ENCODE measurements at regions not wholly inside any gene's neighbourhood (a gene's known extent, or its start where the extent isn't known, plus 50 kb on each side); places are given as distances from the start of the nearest gene placed in this dataset.

- Histone ChIP-seq H3K18ac (ENCODE audit: extremely low read depth, low read length) (no peak overlapping the region), H3K14ac (ENCODE audit: insufficient read length) (no peak overlapping the region), H3K23me2 (ENCODE audit: low read depth, low read length) (no peaks in the 10 kb centered on the region), H3K4ac (replicated peaks; ENCODE audit: insufficient read length, low read depth, low read length) (no peak overlapping the region), H2BK120ac (replicated peaks; ENCODE audit: low read depth, low read length) (no peak overlapping the region), H3K27ac (ENCODE audit: low read depth, low read length) (no peak overlapping the region), H4K8ac (ENCODE audit: extremely low read depth, insufficient read depth, low read length) (no peak overlapping the region), H2BK20ac (ENCODE audit: low read length) (no peak overlapping the region), H2BK12ac (ENCODE audit: low read depth, low read length) (no peak overlapping the region), H4K20me1 (replicated peaks in 1 of 2; ENCODE audit: control insufficient read depth in 1 of 2, insufficient read depth in 2 of 2, low read length in 2 of 2) (no peaks in the 10 kb centered on the region), H2AFZ (ENCODE audit: low read length) (no peak overlapping the region), H3K23ac (ENCODE audit: insufficient read length) (no peak overlapping the region), H2AK5ac (ENCODE audit: low read depth, low read length) (no peak overlapping the region), H3K9me3 (ENCODE audit: insufficient read depth in 2 of 2, low read depth in 1 of 2, low read length in 1 of 2) (no peaks in the 10 kb centered on the region), H3K4me1 (replicated peaks in 1 of 4; ENCODE audit: control insufficient read depth in 3 of 4, insufficient read depth in 4 of 4, low read length in 3 of 4) (no peaks in the 10 kb centered on the region), H3K9ac (replicated peaks in 1 of 4; ENCODE audit: extremely low read depth in 1 of 4, low read depth in 3 of 4, low read length in 3 of 4) (no peak overlapping the region), H2BK15ac (ENCODE audit: low read length) (no peak overlapping the region), H3K56ac (replicated peaks; ENCODE audit: insufficient read length, low read depth, low read length) (no peak overlapping the region), H3K79me2 (ENCODE audit: control insufficient read depth in 1 of 2, insufficient read depth in 2 of 2, low read length in 2 of 2) (no peaks in the 10 kb centered on the region), H4K5ac (ENCODE audit: insufficient read length, low read depth, low read length) (no peak overlapping the region), H3K36me3 (ENCODE audit: control insufficient read depth in 2 of 4, insufficient read depth in 4 of 4, low read length in 3 of 4) (no peaks in the 10 kb centered on the region), H3K4me2 (ENCODE audit: insufficient read depth in 1 of 2, low read depth in 2 of 2, low read length in 2 of 2) (no peak overlapping the region), H3K79me1 (ENCODE audit: low read depth, low read length) (no peaks in the 10 kb centered on the region), H4K91ac (replicated peaks; ENCODE audit: insufficient read length, low read length) (no peak overlapping the region), H3K4me3 (ENCODE audit: extremely low read depth in 1 of 4, insufficient read depth in 2 of 4, low read depth in 3 of 4, low read length in 4 of 4) (no peak overlapping the region), H3K27me3 (replicated peaks in 1 of 4; ENCODE audit: control insufficient read depth in 3 of 4, extremely low read depth in 1 of 4, insufficient read depth in 3 of 4, low read length in 3 of 4) (no peaks in the 10 kb centered on the region), H2BK5ac (ENCODE audit: low read depth, low read length) (no peak overlapping the region)
- no peak for TF ChIP-seq ZNF274 (IDR thresholded peaks at IDR 0.05; ENCODE audit: borderline replicate concordance, extremely low read depth, low read length)
- TF ChIP-seq SUZ12 (IDR thresholded peaks at IDR 0.05; ENCODE audit: low read length) = no peak
- TF ChIP-seq RXRA (IDR thresholded peaks at IDR 0.05; ENCODE audit: insufficient read depth, low read depth, low read length) = no peak
- no peak for TF ChIP-seq MAX (IDR thresholded peaks at IDR 0.05)
- no peak for TF ChIP-seq EGR1 (IDR thresholded peaks at IDR 0.05; ENCODE audit: borderline replicate concordance, low read depth, low read length)
- TF ChIP-seq POLR2A (IDR thresholded peaks at IDR 0.05; ENCODE audit: control extremely low read depth in 1 of 2, low read depth in 2 of 2, low read length in 2 of 2) = no peak
- TF ChIP-seq TEAD4 (IDR thresholded peaks at IDR 0.05; ENCODE audit: low read depth, low read length) = no peak
- no peak for TF ChIP-seq JUND (IDR thresholded peaks at IDR 0.05; ENCODE audit: low read length)
- no peak for TF ChIP-seq E2F6 (IDR thresholded peaks at IDR 0.05)
- TF ChIP-seq SP2 (IDR thresholded peaks at IDR 0.05; ENCODE audit: low read length) = no peak
- no peak for TF ChIP-seq GABPA (IDR thresholded peaks at IDR 0.05; ENCODE audit: borderline replicate concordance, insufficient read depth, low read length)
- TF ChIP-seq TAF1 (IDR thresholded peaks at IDR 0.05; ENCODE audit: low read depth, low read length) = no peak
- DNase-seq (ENCODE audit: low read depth in 1 of 2, low spot score in 2 of 2) (no peak), FAIRE-seq (no peak)
- WGBS, 2 experiments (ENCODE audit: extremely low coverage in 1 of 2, insufficient coverage in 1 of 2, insufficient read length in 1 of 2, insufficient replicate concordance in 2 of 2, low coverage in 1 of 2, low lambda C conversion rate in 2 of 2, missing lambda C conversion rate in 1 of 2) = 87% methylated on average over 2 of the region's 2 CpGs; no CpG with 5 or more reads in 1 of the 2 experiments
- POLR2A ChIA-PET (ENCODE audit: partially characterized antibody) = no interaction called here
- CTCF ChIA-PET (ENCODE audit: partially characterized antibody) = interaction anchor here (0.6 to 0.9 kb wide), 2 partner anchors 76 to 190 kb away, joined by 3 read pairs; no protein-coding TSS in a partner anchor
Measured at GRCh38 chr2:122261911-122262310, 506.5 kb downstream of the TSN start.
